PC-9 (cell line): ENCODE measurements at regions not wholly inside any gene's neighbourhood (a gene's known extent, or its start where the extent isn't known, plus 50 kb on each side); places are given as distances from the start of the nearest gene placed in this dataset.

Experiments used
- CTCF ChIP-seq: fragments of 200-600 bp; sonication (generic); conservative IDR thresholded peaks from 2 replicates; pipeline ENCODE4 v1.6.1; 2017; ENCODE audit warnings: mixed run types, antibody characterized with exemption, mild to moderate bottlenecking, moderate library complexity
- EZH2 ChIP-seq: fragments of 200-600 bp; sonication (generic); IDR thresholded peaks from 2 replicates; pipeline ENCODE4 v1.8.0; 2017; ENCODE audit warnings: antibody characterized with exemption, low read depth

- no peak for TF ChIP-seq EZH2
- TF ChIP-seq CTCF: no peak
Observed at GRCh38 chr2:76311728-76312127, 601.0 kb upstream of the GCFC2 start.
